ENCODE measurements at regions not wholly inside any gene's neighbourhood (a gene's known extent, or its start where the extent isn't known, plus 50 kb on each side); places are given as distances from the start of the nearest gene placed in this dataset.

DNA sequence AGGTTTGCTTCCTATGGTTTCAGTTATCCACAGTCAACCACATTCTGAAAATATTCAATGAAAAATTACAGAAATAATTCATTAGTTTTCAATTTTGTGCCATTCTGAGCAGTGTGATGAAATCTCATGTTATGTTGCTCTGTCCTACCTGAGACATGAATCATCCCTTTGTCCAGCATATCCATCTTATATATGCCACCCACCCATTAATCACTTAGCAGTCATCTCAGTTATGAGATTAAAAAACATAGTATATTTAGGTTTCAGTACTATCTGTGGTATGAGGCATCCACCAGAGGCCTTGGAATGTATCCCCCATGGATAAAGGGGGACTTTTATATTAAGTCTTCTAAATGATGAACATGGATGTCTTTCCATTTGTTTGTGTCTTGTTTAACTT, 64.7 kb upstream of the PROK2 start:
- intact Hi-C loops (cut with DNase I; ENCODE audit: low total_unique reads) (no loop called here), in situ Hi-C loops (cut with MboI; ENCODE audit: low sequenced_read_pairs in 4 of 4) (no loop called here)
- Histone ChIP-seq H3K4me3 (no peak overlapping the region), H3K27ac (no peak overlapping the region), H3K36me3 (no peaks in the 10 kb centered on the region), H3K27me3 (no peaks in the 10 kb centered on the region), H3K4me1 (no peaks in the 10 kb centered on the region), H3K9me3 (no peaks in the 10 kb centered on the region)
- DNase-seq = no peak
- no peak for ATAC-seq
- TF ChIP-seq, protein P1, sequence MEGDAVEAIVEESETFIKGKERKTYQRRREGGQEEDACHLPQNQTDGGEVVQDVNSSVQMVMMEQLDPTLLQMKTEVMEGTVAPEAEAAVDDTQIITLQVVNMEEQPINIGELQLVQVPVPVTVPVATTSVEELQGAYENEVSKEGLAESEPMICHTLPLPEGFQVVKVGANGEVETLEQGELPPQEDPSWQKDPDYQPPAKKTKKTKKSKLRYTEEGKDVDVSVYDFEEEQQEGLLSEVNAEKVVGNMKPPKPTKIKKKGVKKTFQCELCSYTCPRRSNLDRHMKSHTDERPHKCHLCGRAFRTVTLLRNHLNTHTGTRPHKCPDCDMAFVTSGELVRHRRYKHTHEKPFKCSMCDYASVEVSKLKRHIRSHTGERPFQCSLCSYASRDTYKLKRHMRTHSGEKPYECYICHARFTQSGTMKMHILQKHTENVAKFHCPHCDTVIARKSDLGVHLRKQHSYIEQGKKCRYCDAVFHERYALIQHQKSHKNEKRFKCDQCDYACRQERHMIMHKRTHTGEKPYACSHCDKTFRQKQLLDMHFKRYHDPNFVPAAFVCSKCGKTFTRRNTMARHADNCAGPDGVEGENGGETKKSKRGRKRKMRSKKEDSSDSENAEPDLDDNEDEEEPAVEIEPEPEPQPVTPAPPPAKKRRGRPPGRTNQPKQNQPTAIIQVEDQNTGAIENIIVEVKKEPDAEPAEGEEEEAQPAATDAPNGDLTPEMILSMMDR (IDR thresholded peaks at IDR 0.05 in 4 of 5, conservative IDR thresholded peaks at IDR 0.05 in 1 of 5) = no peak
- TF ChIP-seq POLR2A (IDR thresholded peaks at IDR 0.05) = no peak

DNA sequence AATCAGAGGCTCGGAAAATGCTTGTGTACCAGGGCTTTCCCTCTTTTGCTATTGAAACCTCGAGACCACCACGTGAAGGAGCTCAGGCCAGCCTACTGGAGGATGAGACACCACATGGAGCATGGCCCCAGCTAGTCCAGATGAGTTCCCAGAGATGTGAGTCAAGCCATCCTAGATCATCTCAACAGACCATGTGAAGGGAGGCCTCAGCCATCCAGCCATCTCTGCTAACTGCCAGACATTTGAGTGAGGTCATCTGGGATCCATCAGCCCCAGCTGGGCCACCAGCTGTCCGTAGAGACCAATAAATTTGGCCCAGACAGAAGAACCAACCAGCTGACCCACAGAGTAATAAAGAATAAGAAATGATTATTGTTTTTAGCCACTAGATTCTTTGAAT, 62.8 kb upstream of the PROK2 start:
- H3K9me3 ChIP-seq = no peaks in the 10 kb centered on the region
- DNase-seq = no peak
- no peaks in the 10 kb centered on the region for H3K4me1 ChIP-seq
- ATAC-seq = no peak
- no peaks in the 10 kb centered on the region for H3K27me3 ChIP-seq
- H3K36me3 ChIP-seq = no peaks in the 10 kb centered on the region
- in situ Hi-C loops (cut with MboI; ENCODE audit: low sequenced_read_pairs in 4 of 4) (no loop called here), intact Hi-C loops (cut with DNase I; ENCODE audit: low total_unique reads) (no loop called here)
- no peak overlapping the region for H3K4me3 ChIP-seq
- no peak overlapping the region for H3K27ac ChIP-seq
- no peak for TF ChIP-seq POLR2A (IDR thresholded peaks at IDR 0.05)
- TF ChIP-seq, protein P1 (IDR thresholded peaks at IDR 0.05 in 4 of 5, conservative IDR thresholded peaks at IDR 0.05 in 1 of 5) = no peak

DNA sequence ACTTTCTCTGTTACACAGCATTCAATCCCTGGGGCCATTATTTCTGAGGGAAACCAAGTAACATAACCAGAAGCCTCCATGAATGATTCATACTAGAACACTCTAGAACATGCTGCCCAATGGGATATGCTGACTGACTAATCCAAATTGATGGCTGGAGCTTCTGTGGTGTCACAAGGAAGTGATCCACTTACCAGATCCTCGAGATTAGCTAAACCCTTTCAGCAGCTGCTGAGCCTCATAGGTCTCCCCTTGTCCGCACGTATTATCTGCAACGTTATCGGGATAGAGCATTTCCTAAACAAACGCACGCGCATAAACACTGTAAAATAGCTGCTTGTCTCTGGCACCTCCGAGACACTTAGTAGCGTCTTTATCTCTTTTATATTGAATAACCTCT, 61.2 kb upstream of the PROK2 start:
- TF ChIP-seq, protein P1 (IDR thresholded peaks at IDR 0.05 in 4 of 5, conservative IDR thresholded peaks at IDR 0.05 in 1 of 5) = no peak
- no peak for TF ChIP-seq POLR2A (IDR thresholded peaks at IDR 0.05)
- Histone ChIP-seq H3K4me1 (no peaks in the 10 kb centered on the region), H3K36me3 (no peaks in the 10 kb centered on the region), H3K9me3 (no peaks in the 10 kb centered on the region), H3K4me3 (no peak overlapping the region), H3K27me3 (no peaks in the 10 kb centered on the region), H3K27ac (no peak overlapping the region)
- DNase-seq (no peak), ATAC-seq (no peak)
- in situ Hi-C loops (cut with MboI; ENCODE audit: low sequenced_read_pairs in 4 of 4) (no loop called here), intact Hi-C loops (cut with DNase I; ENCODE audit: low total_unique reads) (no loop called here)

DNA sequence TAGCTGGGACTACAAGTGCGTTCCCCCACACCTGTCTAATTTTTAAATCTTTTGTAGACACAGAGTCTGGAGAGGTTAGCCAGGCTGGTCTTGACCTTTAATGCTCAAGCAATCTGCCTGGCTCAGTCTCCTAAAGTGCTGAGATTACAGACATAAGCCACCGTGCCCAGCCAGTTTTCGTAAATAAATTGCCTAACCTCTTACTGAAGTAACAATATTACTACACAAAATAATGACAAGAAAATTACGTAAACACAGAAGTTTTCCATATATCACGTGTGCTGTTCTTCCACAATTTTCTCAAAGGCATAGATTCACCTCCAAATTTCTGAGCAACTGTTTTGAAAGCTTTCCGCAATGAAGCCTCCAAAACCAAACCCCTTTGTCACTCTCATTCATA, 58.1 kb upstream of the PROK2 start:
- intact Hi-C loops (cut with DNase I; ENCODE audit: low total_unique reads) = no loop called here
- Histone ChIP-seq H3K4me1 (no peaks in the 10 kb centered on the region), H3K36me3 (no peaks in the 10 kb centered on the region), H3K27me3 (no peaks in the 10 kb centered on the region), H3K4me3 (no peak overlapping the region), H3K9me3 (no peaks in the 10 kb centered on the region), H3K27ac (no peak overlapping the region)
- in situ Hi-C loops (cut with MboI; ENCODE audit: low sequenced_read_pairs in 4 of 4) = no loop called here
- DNase-seq (no peak), ATAC-seq (no peak)
- no peak for TF ChIP-seq POLR2A (IDR thresholded peaks at IDR 0.05)
- TF ChIP-seq, protein P1 (IDR thresholded peaks at IDR 0.05 in 4 of 5, conservative IDR thresholded peaks at IDR 0.05 in 1 of 5) = no peak

DNA sequence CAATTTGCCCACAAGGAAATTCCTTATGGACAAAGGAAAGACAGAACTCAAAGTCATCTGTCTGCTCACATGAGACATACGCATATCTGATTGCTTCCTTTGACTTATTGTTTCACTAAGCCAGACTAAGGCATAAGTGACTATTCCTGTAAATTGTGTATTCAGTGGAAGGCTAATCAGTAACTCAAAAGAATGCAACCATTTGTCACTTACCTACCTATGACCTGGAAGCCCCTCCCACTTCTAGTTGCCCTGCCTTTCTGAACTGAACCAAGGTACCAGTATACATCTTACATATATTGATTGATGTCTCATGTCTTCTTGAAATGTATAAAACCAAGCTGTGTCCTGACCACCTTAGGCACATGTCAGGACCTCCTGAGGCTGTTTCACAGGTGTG, 53.5 kb upstream of the PROK2 start:
- Histone ChIP-seq H3K4me1 (no peaks in the 10 kb centered on the region), H3K27me3 (no peaks in the 10 kb centered on the region), H3K9me3 (no peaks in the 10 kb centered on the region), H3K4me3 (no peak overlapping the region), H3K36me3 (no peaks in the 10 kb centered on the region), H3K27ac (no peak overlapping the region)
- TF ChIP-seq POLR2A (IDR thresholded peaks at IDR 0.05) = no peak
- TF ChIP-seq, protein P1 (IDR thresholded peaks at IDR 0.05 in 4 of 5, conservative IDR thresholded peaks at IDR 0.05 in 1 of 5) = no peak
- intact Hi-C loops (cut with DNase I; ENCODE audit: low total_unique reads) = no loop called here
- DNase-seq = no peak
- no peak for ATAC-seq
- in situ Hi-C loops (cut with MboI; ENCODE audit: low sequenced_read_pairs in 4 of 4) = no loop called here

Data from gastrocnemius medialis (tissue), 4 donors.